Dermis blood vessel endothelial cell (primary cell): ENCODE measurements at regions not wholly inside any gene's neighbourhood (a gene's known extent, or its start where the extent isn't known, plus 50 kb on each side); places are given as distances from the start of the nearest gene placed in this dataset.

ENCODE experiments used
- DNase-seq: peaks from one replicate; pipeline ENCODE4 v3.0.0; 2010

DNA sequence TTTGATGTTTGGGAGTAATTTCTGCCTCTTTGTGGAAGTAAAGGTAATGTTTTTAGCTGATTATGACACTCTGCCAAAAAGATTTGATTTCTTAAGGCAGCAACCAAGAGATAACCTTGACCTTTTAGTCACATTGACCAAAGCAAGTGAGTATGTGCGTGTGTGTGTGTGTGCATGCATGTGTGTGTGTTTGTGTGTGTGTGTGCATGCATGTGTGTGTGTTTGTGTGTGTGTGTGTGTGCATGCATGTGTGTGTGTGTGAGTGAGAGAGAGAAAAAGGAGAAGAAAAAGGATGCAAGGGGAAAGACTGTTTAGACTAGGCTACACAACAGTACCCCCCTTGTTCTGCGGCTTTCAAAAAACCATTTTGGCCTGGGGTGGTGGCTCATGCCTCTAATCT, 88.1 kb upstream of the NPVF start:
- DNase-seq: no peak

DNA sequence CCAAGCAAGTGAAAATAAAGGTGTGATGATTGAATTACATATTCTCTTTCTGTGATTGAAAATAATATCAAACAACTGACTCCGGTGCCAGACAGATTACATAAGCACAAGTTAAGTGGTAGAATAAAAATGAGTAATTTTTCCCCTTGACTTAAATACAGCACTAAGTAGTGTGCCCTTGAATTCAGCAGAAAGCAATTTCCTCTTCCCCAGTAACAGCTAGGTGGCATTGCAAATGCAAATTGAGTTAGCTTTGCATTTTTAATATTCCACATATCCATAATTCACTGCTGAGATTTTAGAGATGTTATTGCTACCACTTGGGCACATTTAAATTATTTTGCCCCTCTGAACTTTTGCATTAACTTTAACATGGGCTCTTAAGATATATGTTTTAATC, 89.8 kb upstream of the NPVF start:
- no peak for DNase-seq

DNA sequence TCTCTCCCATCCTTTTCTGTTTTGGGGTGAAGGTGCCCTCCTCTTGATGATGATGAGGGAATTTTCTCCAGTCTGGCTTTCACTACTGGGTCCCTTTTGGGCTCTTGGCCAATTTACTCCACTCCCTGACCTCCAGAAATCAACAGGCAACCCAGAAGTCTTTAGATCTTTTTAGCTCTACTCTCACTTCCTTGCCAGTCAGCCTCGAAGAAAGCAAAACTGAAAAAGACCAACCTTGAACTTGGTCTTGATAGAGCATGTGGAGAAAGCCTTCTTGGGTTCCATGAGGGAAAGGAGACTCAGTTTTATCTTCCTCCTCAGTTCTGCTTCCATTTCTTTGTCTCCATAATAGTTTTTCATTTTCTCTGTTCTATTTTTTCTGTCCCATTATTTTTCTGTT, 91.4 kb upstream of the NPVF start:
- DNase-seq: no peak

DNA sequence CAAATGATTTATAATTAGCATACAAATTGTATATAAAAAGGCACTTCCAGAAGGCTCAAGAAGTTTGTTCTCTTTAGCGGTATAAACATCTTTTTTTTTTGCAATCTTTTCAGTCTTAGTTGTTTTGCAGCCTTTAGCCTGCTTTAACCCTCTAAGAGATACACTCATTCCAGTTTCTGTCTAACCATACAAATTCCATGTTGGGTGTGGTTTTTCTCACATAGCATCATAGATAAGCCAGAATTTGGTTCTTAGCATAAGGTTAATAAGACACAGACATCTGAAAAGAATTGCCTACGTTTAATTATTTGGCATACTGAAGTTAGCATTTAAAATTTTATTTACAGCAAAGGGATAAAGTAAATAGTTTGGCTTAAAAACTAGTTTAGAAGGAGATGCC, 92.5 kb upstream of the NPVF start:
- no peak for DNase-seq

DNA sequence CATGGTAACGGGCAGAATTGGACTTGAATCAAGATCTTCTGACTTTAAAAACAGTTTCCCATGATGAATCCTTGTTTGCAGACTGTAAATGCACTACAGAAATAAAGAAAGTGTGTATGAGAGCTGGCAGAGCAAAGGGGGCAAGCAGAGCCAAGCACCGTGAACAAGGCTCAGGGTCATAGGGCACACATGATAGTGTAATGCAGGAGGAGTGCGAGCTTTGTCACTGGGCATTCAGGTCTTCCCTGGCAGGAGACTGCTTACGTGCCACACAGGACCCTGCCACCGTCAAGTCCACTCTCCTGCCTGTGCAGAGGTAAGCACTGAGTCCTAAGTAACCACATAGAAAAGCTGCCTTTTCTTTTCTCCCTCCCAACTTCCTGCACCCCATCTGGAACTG, 93.1 kb upstream of the NPVF start:
- DNase-seq: no peak

DNA sequence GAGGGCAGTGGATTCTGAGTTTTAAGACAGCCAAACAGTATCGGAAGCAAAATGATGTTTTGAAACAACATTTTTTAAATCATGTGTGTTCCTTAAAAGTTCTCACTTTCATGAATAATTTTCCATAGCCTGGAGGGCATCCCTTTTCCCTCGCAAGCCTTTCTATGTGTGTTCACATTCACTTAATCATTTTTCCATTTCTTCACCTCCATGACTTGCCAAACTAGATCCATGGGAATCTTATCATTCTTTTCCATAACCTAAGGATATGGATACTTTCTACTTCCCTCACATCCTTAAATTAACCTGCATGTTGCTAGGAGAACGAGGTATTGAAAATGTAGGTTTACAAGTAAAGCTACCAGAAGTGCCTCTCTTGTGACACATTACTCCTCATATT, 94.2 kb upstream of the NPVF start:
- DNase-seq: no peak

DNA sequence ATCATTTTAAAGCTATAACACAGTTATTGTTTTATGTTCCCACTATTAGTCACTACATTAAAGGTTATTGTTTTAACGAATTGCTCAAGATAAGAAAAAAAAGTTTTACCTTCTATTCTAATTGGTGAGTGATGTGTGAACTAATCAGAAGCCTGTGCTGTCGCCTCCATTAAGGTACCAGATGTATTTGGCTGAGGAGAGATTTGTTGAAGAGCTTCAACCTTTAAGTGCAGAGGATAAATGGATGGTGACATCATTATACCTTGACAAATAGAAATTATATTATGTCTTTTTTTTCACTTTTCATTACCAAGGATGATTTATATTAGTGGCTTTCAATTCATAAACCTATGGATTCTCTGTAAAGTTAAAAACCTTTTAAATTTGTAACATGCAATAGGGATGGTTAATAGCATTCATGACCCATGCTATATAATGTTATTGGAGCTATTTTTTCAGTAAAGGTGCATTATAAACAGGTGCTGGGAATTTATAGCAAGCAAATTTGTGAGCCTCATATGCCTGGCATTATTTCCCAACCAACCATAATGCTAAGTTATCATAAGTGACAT, 97.0 kb upstream of the NPVF start:
- no peak for DNase-seq

DNA sequence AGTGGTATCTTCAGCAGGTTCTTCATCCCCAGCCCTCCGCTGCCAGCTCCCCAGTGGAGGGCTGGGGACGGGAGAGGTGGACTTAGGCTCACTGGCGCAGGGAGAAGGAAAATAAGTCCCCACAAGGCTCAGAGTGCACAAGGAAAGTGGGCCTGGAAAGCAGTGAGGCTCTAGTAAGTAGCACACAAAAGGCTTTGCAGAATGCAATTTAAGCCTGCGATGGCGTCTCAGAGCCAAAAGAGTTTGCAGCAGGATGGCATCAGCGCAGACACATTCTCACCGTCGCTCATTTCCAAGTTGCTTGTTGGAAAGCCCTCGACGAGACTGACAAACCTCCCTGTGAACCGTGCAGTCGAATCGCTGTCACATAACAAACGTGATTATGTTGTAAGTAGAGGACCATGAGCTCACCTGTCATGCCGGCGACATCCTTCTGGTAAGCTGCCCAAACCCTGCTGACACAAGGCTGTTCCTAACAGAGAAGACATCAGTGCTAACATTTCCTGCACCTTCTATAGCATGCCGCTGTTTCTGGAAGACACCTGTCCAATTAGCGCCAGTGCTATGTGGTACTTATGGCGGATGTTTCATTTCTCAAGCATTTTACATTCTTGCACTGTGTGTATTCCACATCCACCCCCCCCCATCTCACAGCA, 98.3 kb upstream of the NPVF start:
- no peak for DNase-seq

DNA sequence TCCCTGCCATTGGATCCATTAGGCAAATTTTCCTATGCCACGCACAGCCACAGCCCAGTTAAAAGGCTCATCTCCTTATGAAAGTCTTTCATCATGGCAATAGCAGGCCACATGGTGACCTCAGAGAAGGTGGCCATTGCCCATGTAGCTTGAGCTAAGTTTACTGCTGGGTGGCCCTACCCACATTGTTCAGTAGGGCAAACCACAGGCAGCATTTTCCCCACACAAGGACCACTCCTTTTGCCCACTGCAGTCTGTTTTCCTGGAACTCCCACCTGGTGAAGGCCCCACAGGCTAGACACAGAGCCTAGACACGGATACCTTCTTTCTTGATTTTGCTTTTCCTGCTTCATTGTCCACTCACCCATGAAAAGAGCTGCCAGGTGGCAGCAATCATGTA, 101.5 kb upstream of the NPVF start:
- DNase-seq: no peak

DNA sequence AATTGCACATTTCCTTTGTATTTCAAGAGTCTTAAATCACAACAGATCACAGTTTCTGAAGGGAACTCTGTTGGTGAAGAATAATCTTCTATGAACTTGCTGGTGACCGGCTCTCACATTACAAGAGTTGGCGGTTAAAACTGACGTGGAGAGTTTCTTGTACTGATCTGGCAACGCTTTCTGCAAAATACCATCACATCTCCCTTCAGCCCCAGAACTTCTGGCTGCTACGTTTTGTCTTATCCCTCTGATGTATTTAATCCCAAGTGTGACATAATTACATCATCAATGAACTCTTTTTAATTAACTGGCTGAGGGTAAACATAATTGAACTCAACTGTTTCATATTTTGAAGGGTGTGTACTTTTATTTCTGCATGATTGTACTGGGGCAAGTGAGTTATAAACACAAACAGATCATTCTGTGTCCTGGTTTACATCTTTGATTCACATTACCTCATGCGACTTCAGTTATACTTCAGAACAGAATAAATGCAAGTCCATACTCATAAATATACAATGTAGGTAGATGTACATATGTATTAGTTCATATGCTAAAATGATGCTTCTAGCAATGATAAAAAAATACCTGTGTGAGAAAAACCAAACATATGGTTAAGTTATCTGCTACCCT, 105.1 kb upstream of the NPVF start:
- DNase-seq: no peak

DNA sequence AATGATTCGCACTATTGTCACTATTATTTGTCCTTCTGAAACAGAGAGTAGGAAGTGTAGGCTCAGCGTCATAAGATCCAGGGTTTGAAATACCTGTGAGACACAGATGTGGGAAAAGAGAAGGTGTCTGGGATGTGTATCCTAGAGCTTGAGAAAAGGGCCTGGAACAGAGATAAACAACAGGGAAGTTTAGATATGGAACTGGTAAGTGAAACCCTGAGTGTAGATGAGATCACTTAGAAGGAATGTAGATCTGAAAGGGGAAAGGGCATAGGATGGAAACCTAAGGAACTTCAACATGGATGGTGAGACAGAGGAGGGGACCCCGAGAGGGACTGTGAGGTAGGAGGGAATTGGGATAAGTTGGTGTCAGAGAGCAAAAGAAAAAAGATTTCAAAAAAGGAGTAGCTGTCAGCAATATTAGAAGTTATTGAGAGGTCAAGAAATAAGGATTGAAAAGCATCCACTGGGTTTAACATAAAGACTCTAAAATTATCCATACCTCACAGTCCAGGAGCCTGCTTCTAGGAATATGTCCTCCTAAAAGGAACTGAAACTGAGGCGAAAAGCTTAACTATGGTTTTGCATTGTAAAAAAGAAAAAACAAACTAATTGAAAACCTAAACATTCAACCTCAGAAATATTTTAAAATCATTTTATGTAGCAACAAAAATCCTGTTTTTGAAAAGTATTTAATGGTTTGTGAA, 119.2 kb upstream of the NPVF start:
- DNase-seq: no peak

DNA sequence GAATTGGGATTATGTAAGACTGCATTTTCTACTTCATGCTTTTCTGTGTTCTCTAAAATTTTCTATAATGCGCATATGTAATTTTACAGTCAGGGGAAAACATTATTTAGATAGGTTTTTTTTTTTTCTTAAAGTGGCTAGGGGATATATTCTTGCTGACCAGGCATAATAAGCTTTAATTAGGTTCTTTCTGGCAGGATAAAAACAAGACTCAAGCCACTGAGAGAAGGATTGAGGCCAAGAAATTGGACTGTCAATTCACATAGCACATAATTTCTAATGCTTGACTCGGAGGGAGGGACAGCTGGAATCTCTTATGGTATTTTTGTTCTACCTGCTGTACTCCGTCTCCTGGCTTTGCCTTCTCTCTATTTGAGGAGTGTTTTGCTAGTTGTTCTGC, 119.8 kb upstream of the NPVF start:
- no peak for DNase-seq

DNA sequence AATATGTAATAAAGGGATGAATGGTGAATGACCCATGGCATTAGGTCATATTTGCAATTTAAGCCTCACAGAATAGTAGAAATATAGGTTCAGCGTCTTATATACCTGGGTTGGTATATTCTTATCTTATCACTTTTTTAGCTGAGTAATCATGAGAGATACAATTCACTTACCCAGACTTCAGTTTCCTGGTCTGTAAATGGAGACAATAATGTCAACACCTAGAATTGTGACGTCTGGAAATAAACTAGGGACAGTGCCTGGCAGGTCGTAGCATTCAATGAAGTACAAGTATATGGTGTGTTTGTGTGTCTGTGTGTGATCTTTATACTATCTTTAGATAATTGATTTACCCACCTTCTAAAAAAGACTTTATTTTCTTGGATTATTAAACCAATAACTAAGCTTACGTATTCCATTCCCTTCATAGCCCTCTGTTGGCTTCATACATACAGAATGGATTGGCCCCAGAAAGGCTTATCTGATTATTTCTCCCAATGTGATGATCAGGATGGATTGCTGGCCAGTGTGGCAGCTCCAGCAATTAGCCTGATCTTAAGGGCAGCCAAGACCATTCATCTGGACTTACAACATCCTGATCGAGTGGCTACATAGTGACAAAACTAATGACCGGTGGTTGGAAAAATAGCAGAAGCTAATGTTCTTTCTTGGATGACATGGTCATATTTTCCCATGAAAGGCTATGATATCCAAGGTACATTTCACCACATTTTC, 121.2 kb upstream of the NPVF start:
- DNase-seq: no peak

DNA sequence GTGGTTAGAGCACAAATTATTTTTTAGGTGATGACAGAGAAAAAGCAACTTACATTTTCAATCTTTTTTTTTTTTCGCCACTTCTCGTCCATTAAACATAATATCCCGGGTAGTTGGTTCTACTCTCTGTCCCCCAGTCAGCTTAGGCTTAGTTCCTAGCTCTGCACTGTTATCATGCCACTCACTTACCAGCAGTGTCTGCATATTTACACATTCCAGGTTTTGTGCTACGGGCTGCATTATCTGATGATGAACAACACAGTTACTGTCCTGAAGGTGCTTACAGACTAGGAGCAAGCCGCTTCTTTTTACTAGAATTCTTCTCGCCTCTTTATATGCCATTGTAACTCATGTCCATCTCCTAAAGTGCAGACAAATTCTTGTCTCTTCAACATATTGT, 121.8 kb upstream of the NPVF start:
- DNase-seq: no peak

DNA sequence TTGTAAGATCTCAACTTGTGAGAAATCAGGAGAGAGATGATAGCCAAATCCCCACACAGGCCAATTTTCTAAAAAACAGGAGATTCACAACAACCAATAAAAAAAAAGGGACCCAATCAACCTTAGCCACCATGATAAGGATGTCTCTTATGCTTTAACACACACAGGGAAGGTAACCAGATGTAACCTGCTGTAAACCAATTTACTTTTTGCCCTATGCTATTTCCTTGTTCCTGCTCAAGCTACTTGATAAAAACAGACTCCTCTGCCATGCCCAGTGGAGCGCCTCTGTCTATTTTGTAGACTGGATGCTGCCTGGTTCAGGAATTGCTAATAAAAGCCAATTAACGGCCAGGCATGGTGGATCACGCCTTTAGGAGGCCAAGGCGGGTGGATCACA, 123.5 kb upstream of the NPVF start:
- no peak for DNase-seq

DNA sequence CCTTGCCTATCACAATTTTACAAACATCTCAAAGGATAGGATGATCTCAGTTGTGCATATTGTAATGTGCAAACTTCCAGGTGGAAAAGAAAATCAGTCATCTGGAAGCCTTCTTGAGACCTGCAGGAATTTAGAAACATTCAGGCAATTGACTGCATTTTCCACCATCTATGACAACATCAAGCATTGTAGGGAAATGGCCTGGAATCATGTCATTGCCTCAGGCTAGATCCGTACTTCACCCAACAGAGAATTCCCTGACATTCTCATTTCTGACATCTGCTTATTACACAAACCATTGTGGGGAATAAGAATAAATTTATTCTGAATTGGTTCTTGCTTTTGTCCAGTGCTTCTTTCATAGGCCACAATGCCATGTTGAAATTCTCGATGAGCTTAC, 124.9 kb upstream of the NPVF start:
- no peak for DNase-seq

DNA sequence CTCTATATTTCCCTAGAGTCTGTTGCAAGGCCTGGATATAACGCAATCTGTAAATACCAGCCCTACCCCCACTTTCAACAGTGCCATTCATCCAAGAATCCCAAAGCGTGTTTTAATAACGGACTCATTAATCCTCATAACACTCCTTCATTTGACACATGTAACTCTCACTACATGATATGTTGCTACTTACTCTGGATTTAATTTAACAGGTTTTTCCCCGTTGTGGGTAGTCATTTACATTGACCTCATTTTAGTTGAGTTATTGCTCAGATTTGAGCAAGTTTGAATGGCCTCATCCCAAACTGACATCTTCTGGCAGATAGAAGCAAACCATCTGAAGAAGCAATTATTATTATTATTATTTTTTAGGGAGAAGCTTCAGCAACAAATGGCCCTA, 125.4 kb upstream of the NPVF start:
- no peak for DNase-seq

DNA sequence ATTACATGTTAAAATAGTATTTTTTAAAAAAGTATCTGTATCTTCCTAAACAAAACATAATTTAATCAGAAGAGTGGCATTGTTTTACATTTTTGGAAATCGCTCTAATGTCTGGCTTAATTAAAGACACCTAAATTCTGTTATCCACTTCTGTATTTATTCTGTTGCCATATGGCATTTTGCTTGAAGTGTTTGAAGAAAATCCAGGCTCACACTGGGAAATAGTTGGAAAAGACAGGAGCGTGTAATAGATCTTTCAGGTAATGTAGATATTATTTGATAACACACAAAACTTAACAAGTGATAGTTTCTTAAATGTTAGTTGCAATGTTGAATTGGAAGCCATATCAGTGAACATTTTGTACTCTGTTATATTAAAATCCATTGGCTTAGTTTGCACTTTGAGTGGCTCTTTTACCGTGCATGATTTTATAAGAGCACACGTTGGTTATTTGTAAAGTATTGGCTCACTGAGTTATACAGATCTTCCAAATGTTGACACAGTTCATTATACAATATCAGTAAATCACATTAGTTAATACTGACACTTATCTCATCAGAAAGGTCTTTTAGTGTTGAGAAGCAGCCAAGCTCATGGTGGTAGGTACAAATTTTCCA, 128.4 kb upstream of the NPVF start:
- no peak for DNase-seq

DNA sequence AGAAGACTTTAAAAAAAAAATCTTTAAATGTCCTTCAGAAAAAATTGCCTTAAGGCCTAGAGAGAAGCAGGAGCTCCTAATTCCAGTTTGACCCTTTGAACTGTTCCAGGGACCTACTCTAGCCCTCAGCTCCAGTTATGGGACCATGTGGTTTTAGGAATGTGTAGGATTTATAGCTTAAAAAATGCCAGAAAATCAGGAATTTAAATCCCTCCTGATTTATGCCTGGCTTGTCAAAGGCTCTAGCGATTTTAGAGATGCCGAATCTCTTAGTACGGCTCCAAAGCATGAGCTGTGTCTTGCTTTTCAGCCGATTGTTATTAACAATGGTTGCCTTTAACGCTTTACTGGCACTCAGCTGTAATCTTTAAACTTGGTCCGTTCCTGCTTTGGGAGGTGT, 130.6 kb upstream of the NPVF start:
- DNase-seq: no peak

DNA sequence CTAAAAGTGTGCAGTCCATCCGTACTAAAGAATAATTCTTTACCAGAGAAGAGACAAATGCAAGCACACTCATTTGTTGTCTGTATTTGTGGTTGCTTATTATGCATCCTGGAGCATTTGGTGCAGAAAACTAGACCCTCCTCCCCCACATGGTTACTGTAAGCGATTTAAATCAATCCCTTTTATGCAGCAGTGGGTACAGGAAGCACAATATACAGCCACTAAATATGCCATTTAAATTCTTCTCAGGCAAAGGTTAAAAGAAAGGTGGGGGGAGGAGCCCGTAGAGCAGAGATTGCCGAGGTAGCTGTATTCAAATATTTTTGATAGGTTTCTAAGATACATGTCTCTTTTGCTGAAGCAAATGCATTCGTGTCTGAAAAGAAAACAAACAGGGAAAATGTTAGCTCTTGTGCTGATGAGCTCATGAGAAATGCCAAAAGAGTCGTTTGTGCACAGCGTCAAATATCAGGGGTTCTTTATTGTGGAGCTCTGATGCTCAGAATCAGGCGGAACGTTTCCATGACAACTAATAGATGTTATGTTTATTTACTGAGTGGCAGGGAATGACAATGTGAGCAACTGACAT, 131.3 kb upstream of the NPVF start:
- no peak for DNase-seq

DNA sequence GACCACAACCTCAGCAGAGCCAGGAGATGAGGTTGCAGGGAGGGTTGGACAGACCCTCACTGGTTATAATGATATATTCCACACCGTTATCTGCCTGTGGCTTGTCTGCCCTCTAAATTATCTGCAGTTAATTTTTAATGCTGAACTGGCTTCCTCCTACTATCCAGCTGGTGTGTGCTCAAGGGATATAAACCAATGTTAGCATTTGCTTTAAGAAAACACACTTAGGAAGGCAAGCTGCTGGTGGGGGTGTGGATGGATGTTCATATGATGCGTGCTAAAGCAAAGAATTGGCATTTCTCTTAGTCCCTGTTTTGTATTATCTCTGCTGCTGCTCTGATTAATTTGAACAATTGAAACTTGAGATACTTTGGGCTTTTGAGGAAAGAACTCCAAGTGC, 132.2 kb upstream of the NPVF start:
- DNase-seq: no peak

DNA sequence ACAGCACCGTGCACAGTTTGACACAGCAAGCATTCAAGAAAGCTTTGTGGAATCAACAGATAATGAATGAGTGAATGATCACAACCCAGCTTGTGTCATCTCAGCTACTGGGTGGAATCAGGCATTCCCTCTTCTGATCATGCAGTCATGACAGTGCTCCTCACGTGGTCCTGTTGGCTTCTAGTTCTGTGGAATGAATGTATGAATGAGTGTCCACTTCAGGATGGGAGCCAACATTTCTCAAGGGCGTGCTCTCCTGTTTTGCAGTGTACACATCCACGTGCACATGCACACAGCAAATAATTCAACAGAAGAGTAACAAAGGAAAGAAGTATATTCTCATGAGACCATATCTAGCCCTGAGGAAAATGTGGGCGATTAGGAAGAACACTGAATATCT, 133.1 kb upstream of the NPVF start:
- no peak for DNase-seq

DNA sequence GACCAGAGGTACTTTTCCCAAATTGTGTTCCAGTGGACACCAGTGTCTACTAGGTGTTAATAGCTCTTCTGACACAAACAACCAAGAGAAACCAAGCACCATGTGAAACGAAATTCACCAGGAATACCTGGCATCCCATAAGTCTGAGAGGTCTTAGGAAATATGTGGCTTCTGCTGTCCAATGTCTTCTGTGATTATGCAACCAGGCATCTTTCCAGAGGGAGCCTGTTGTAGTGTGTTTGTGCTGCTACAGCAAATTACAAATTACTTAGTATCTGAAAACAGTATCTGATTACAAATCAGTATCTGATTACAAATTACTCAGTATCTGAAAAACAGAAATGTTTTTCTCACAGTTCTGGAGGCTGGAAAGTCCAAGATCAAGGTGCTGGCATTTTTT, 133.6 kb upstream of the NPVF start:
- DNase-seq: no peak
